Neural cell (in vitro differentiated cells): ENCODE measurements at regions not wholly inside any gene's neighbourhood (a gene's known extent, or its start where the extent isn't known, plus 50 kb on each side); places are given as distances from the start of the nearest gene placed in this dataset.

Experiments
- H2AFZ ChIP-seq: fragments of 200-600, 300-800 bp; sonication (generic), shearing (Covaris generic); 2 replicates; pipeline ENCODE4 v1.6.0; 2014; ENCODE audit warnings: low read depth, mild to moderate bottlenecking, antibody characterized with exemption, low read length, moderate library complexity
- H3F3A ChIP-seq: fragments of 200-600 bp; shearing (Covaris generic); 2 replicates; pipeline ENCODE4 v1.6.1; 2016; ENCODE audit warnings: mild to moderate bottlenecking, moderate library complexity, mixed read lengths, antibody characterized with exemption, low read length; ENCODE audit not compliant: insufficient read depth, poor library complexity, severe bottlenecking
- H3K27ac ChIP-seq: fragments of 200-600, 300-800 bp; sonication (generic), shearing (Covaris generic); 2 replicates; pipeline ENCODE4 v1.5.1; 2014; ENCODE audit warnings: mild to moderate bottlenecking, low read length, moderate library complexity
- H3K27me3 ChIP-seq: fragments of 300-800, 200-600 bp; sonication (generic), shearing (Covaris generic); 2 replicates; pipeline ENCODE4 v1.6.0; 2014; ENCODE audit warnings: mild to moderate bottlenecking, low read depth, low read length, moderate library complexity; ENCODE audit not compliant: insufficient read depth
- H3K36me3 ChIP-seq: fragments of 300-800, 200-600 bp; sonication (generic), shearing (Covaris generic); 2 replicates; pipeline ENCODE4 v1.5.1; 2014; ENCODE audit warnings: mild to moderate bottlenecking, antibody characterized with exemption, low read length, moderate library complexity; ENCODE audit not compliant: insufficient read depth
- H3K4me2 ChIP-seq: fragments of 300-800, 200-600 bp; sonication (generic), shearing (Covaris generic); 2 replicates; pipeline ENCODE4 v1.6.0; 2014; ENCODE audit warnings: mild to moderate bottlenecking, low read length
- H3K4me3 ChIP-seq: fragments of 300-800, 200-600 bp; sonication (generic), shearing (Covaris generic); 2 replicates; pipeline ENCODE4 v1.5.1; 2014; ENCODE audit warnings: mild to moderate bottlenecking, low read length, moderate library complexity
- H3K79me2 ChIP-seq: fragments of 200-600 bp; shearing (Covaris generic); replicated peaks from 2 replicates; pipeline ENCODE4 v1.6.0; 2014; ENCODE audit warnings: mild to moderate bottlenecking, low read length, moderate library complexity; ENCODE audit not compliant: insufficient read depth
- H3K9ac ChIP-seq: fragments of 300-800, 200-600 bp; sonication (generic), shearing (Covaris generic); 2 replicates; pipeline ENCODE4 v1.6.1; 2016; ENCODE audit warnings: mild to moderate bottlenecking, low read length, mixed read lengths
- H3K9me2 ChIP-seq: fragments of 200-600 bp; shearing (Covaris generic); 2 replicates; pipeline ENCODE4 v1.6.1; 2016; ENCODE audit warnings: mild to moderate bottlenecking, low read length, mixed read lengths; ENCODE audit not compliant: insufficient read depth
- H3K9me3 ChIP-seq: fragments of 200-600, 300-800 bp; sonication (generic), shearing (Covaris generic); 2 replicates; pipeline ENCODE4 v1.6.1; 2016; ENCODE audit warnings: mild to moderate bottlenecking, mixed run types, low read length, moderate library complexity, mixed read lengths
- H4K20me1 ChIP-seq: fragments of 200-600 bp; shearing (Covaris generic); 2 replicates; pipeline ENCODE4 v1.6.1; 2016; ENCODE audit warnings: mild to moderate bottlenecking, mixed run types; ENCODE audit not compliant: insufficient read depth
- EP300 ChIP-seq: fragments of 450-650 bp; conservative IDR thresholded peaks from 2 replicates; pipeline ENCODE4 v1.6.1; 2014; ENCODE audit warnings: antibody characterized with exemption, mild to moderate bottlenecking, moderate library complexity; ENCODE audit not compliant: poor library complexity, severe bottlenecking
- EZH2 ChIP-seq: fragments of 200-600, 300-800 bp; shearing (Covaris generic), sonication (generic); IDR thresholded peaks from 2 replicates; pipeline ENCODE4 v1.6.1; 2014; ENCODE audit warnings: antibody characterized with exemption, low read length, borderline replicate concordance, mild to moderate bottlenecking; ENCODE audit not compliant: insufficient read depth, poor library complexity, severe bottlenecking
- MXI1 ChIP-seq: fragments of 450-650 bp; conservative IDR thresholded peaks from 2 replicates; pipeline ENCODE4 v1.6.1; 2014; ENCODE audit warnings: antibody characterized with exemption, mild to moderate bottlenecking; ENCODE audit not compliant: poor library complexity, severe bottlenecking
- POLR2AphosphoS5 ChIP-seq: IDR thresholded peaks from 2 replicates; pipeline ENCODE4 v1.6.1; 2012
- RAD21 ChIP-seq: fragments of 450-650 bp; conservative IDR thresholded peaks from 2 replicates; pipeline ENCODE4 v1.6.1; 2014; ENCODE audit warnings: antibody characterized with exemption, mild to moderate bottlenecking, moderate library complexity
- REST ChIP-seq: IDR thresholded peaks from 2 replicates; pipeline ENCODE4 v1.6.1; 2012; ENCODE audit warnings: borderline replicate concordance
- SMC3 ChIP-seq: fragments of 450-650 bp; conservative IDR thresholded peaks from 2 replicates; pipeline ENCODE4 v1.6.1; 2014; ENCODE audit warnings: antibody characterized with exemption, mild to moderate bottlenecking, moderate library complexity; ENCODE audit not compliant: poor library complexity
- TAF1 ChIP-seq: IDR thresholded peaks from 2 replicates; pipeline ENCODE4 v1.6.1; 2012; ENCODE audit warnings: low read depth
- TF ChIP-seq, protein P1 (sequence below): fragments of 450-650 bp; IDR thresholded peaks from 2 replicates; pipeline ENCODE4 v1.5.1; 2014; ENCODE audit warnings: antibody characterized with exemption, mild to moderate bottlenecking, moderate library complexity; ENCODE audit not compliant: poor library complexity, severe bottlenecking

- TF ChIP-seq TAF1 (no peak), REST (no peak)
- Histone ChIP-seq H3K4me2 (no peak overlapping the region), H3F3A (no peaks in the 10 kb centered on the region), H2AFZ (no peak overlapping the region), H3K79me2 (no peaks in the 10 kb centered on the region), H3K27ac (no peak overlapping the region), H3K9me3 (no peaks in the 10 kb centered on the region), H3K9me2 (no peaks in the 10 kb centered on the region), H3K27me3 (no peaks in the 10 kb centered on the region), H3K4me3 (no peak overlapping the region), H3K9ac (no peak overlapping the region), H4K20me1 (no peaks in the 10 kb centered on the region), H3K36me3 (no peaks in the 10 kb centered on the region)
Measured at GRCh38 chr13:22454586-22454985, 726.2 kb upstream of the SGCG start.

- Histone ChIP-seq H3K9me3 (no peaks in the 10 kb centered on the region), H3F3A (no peaks in the 10 kb centered on the region), H3K9ac (no peak overlapping the region), H3K4me2 (no peak overlapping the region), H2AFZ (no peak overlapping the region), H3K79me2 (no peaks in the 10 kb centered on the region), H3K9me2 (no peaks in the 10 kb centered on the region), H3K4me3 (no peak overlapping the region), H3K27me3 (no peaks in the 10 kb centered on the region), H4K20me1 (no peaks in the 10 kb centered on the region), H3K27ac (no peak overlapping the region), H3K36me3 (no peaks in the 10 kb centered on the region)
- no peak for TF ChIP-seq EZH2
- TF ChIP-seq MXI1 = no peak
- no peak for TF ChIP-seq EP300
- TF ChIP-seq TAF1 = no peak
- TF ChIP-seq, protein P1, sequence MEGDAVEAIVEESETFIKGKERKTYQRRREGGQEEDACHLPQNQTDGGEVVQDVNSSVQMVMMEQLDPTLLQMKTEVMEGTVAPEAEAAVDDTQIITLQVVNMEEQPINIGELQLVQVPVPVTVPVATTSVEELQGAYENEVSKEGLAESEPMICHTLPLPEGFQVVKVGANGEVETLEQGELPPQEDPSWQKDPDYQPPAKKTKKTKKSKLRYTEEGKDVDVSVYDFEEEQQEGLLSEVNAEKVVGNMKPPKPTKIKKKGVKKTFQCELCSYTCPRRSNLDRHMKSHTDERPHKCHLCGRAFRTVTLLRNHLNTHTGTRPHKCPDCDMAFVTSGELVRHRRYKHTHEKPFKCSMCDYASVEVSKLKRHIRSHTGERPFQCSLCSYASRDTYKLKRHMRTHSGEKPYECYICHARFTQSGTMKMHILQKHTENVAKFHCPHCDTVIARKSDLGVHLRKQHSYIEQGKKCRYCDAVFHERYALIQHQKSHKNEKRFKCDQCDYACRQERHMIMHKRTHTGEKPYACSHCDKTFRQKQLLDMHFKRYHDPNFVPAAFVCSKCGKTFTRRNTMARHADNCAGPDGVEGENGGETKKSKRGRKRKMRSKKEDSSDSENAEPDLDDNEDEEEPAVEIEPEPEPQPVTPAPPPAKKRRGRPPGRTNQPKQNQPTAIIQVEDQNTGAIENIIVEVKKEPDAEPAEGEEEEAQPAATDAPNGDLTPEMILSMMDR = no peak
- no peak for TF ChIP-seq POLR2AphosphoS5
- no peak for TF ChIP-seq REST
- TF ChIP-seq SMC3 = no peak
- TF ChIP-seq RAD21 = no peak
Measured at GRCh38 chr13:22455036-22455435, 725.7 kb upstream of the SGCG start.
